ENCODE measurements at regions not wholly inside any gene's neighbourhood (a gene's known extent, or its start where the extent isn't known, plus 50 kb on each side); places are given as distances from the start of the nearest gene placed in this dataset.
"Not testable (repeated sequence)": the region's sequence is repeated elsewhere in the genome, so short reads cannot be mapped to it uniquely, and the experiment has no call there.

- not testable (repeated sequence) for H3K4me1 ChIP-seq (ENCODE audit: control insufficient read depth, insufficient read depth, low read length); H3K9ac ChIP-seq (ENCODE audit: low read length); H3K9me3 ChIP-seq (ENCODE audit: control insufficient read depth, low read length); DNase-seq (ENCODE audit: low read depth); H3K4me3 ChIP-seq (ENCODE audit: low read length); H3K36me3 ChIP-seq (ENCODE audit: control insufficient read depth, insufficient read depth, low read length, severe bottlenecking)
- H3K27me3 ChIP-seq (replicated peaks; ENCODE audit: control insufficient read depth, insufficient read depth, low read length), result peaks cover 22% of the 10 kb centered on the region
Observed at GRCh38 chr2:89766141-89766990, 1074.9 kb downstream of the RPIA start.

GRCh38 chr2:89767058-89767457 is 1075.6 kb downstream of the RPIA start:
- not testable (repeated sequence) for H3K4me1 ChIP-seq (ENCODE audit: control insufficient read depth, insufficient read depth, low read length); DNase-seq (ENCODE audit: low read depth)

GRCh38 chr2:89767572-89768435 is 1076.3 kb downstream of the RPIA start:
- no peaks in the 10 kb centered on the region for H3K36me3 ChIP-seq (ENCODE audit: control insufficient read depth, insufficient read depth, low read length, severe bottlenecking)
- no peak for DNase-seq (ENCODE audit: low read depth)
- H3K27me3 ChIP-seq (replicated peaks; ENCODE audit: control insufficient read depth, insufficient read depth, low read length), result peaks cover 22% of the 10 kb centered on the region
- no peak overlapping the region for H3K4me3 ChIP-seq (ENCODE audit: low read length)
- H3K4me1 ChIP-seq (ENCODE audit: control insufficient read depth, insufficient read depth, low read length), result no peaks in the 10 kb centered on the region
- no peak overlapping the region for H3K9ac ChIP-seq (ENCODE audit: low read length)
- H3K9me3 ChIP-seq (ENCODE audit: control insufficient read depth, low read length), result peaks cover 6% of the 10 kb centered on the region

More at GRCh38 chr2:89767058-89767457, 1075.6 kb downstream of the RPIA start:
- H3K4me3 ChIP-seq (ENCODE audit: low read length); H3K36me3 ChIP-seq (ENCODE audit: control insufficient read depth, insufficient read depth, low read length, severe bottlenecking); H3K9me3 ChIP-seq (ENCODE audit: control insufficient read depth, low read length); H3K9ac ChIP-seq (ENCODE audit: low read length): not testable (repeated sequence)
- H3K27me3 ChIP-seq (replicated peaks; ENCODE audit: control insufficient read depth, insufficient read depth, low read length), result peaks cover 22% of the 10 kb centered on the region

DNA sequence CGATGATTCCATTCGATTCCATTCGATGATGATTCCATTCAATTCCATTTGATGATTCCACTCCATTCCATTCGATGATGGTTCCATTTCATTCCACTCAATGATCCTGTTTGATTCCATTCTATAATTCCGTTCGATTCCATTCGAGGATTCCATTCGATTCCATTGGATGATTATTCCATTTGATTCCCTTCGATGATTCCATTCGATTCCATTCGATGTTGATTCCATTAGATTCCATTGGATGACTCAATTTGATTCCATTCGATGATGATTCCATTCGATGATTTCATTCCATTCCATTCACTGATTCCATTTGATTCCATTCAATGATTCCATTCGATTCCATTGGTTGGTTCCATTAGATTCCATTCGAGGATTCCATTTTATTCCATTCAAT is 1084.4 kb downstream of the RPIA start:
- H3K9me3 ChIP-seq (ENCODE audit: control insufficient read depth, low read length), result peaks cover 86% of the 10 kb centered on the region
- no peaks in the 10 kb centered on the region for H3K4me1 ChIP-seq (ENCODE audit: control insufficient read depth, insufficient read depth, low read length)
- H3K36me3 ChIP-seq (ENCODE audit: control insufficient read depth, insufficient read depth, low read length, severe bottlenecking), result no peaks in the 10 kb centered on the region
- no peak for DNase-seq (ENCODE audit: low read depth)
- no peak overlapping the region for H3K4me3 ChIP-seq (ENCODE audit: low read length)
- no peaks in the 10 kb centered on the region for H3K27me3 ChIP-seq (replicated peaks; ENCODE audit: control insufficient read depth, insufficient read depth, low read length)
- H3K9ac ChIP-seq (ENCODE audit: low read length), result no peak overlapping the region

GRCh38 chr2:89780318-89780717 is 1088.8 kb downstream of the RPIA start:
- H3K27me3 ChIP-seq (replicated peaks; ENCODE audit: control insufficient read depth, insufficient read depth, low read length), result no peaks in the 10 kb centered on the region
- no peak overlapping the region for H3K9ac ChIP-seq (ENCODE audit: low read length)
- no peak overlapping the region for H3K4me3 ChIP-seq (ENCODE audit: low read length)
- peaks cover 99% of the 10 kb centered on the region for H3K9me3 ChIP-seq (ENCODE audit: control insufficient read depth, low read length)
- DNase-seq (ENCODE audit: low read depth), result no peak
- no peaks in the 10 kb centered on the region for H3K36me3 ChIP-seq (ENCODE audit: control insufficient read depth, insufficient read depth, low read length, severe bottlenecking)
- H3K4me1 ChIP-seq (ENCODE audit: control insufficient read depth, insufficient read depth, low read length), result no peaks in the 10 kb centered on the region

DNA sequence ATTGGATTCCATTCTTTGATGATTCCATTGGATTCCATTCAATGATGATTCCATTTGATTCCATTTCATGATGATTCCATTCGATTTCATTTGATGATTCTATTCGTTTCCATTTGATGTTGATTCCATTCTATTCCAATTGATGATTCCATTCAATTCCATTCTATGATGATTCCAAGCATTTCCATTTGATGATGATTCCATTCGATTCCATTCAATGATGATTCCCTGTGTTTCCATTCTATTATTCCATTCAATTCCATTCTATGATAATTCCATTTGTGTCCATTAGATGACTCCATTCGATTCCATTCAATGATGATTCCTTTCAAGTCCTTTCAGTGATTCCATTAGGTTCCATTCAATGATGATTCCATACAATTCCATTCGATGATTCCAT is 1090.5 kb downstream of the RPIA start:
- no peak for DNase-seq (ENCODE audit: low read depth)
- Histone ChIP-seq H3K9me3 (ENCODE audit: control insufficient read depth, low read length) (peaks cover 93% of the 10 kb centered on the region), H3K9ac (ENCODE audit: low read length) (no peak overlapping the region)

DNA sequence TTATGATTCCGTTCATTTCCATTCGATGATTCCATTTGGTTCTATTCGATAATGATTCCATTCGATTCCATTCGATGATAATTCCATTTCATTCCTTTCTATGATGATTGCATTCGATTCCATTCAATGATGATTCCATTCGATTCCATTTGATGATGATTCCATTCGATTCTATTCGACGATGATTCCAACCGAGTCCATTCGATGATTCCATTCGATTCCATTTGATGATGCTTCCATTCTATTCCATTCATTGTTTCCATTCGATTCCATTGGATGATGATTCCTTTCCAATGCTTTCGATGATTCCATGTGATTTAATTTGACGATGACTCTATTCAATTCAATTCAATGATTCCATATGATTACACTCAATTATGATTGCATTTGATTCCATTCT is 1093.5 kb downstream of the RPIA start:
- Histone ChIP-seq H3K9ac (ENCODE audit: low read length) (no peak overlapping the region), H3K9me3 (ENCODE audit: control insufficient read depth, low read length) (peaks cover 93% of the 10 kb centered on the region), H3K27me3 (replicated peaks; ENCODE audit: control insufficient read depth, insufficient read depth, low read length) (no peaks in the 10 kb centered on the region), H3K4me1 (ENCODE audit: control insufficient read depth, insufficient read depth, low read length) (no peaks in the 10 kb centered on the region), H3K4me3 (ENCODE audit: low read length) (no peak overlapping the region), H3K36me3 (ENCODE audit: control insufficient read depth, insufficient read depth, low read length, severe bottlenecking) (no peaks in the 10 kb centered on the region)
- no peak for DNase-seq (ENCODE audit: low read depth)

More for the DNA sequence above, 1090.5 kb downstream of the RPIA start:
- Histone ChIP-seq H3K27me3 (replicated peaks; ENCODE audit: control insufficient read depth, insufficient read depth, low read length) (no peaks in the 10 kb centered on the region), H3K4me1 (ENCODE audit: control insufficient read depth, insufficient read depth, low read length) (no peaks in the 10 kb centered on the region), H3K36me3 (ENCODE audit: control insufficient read depth, insufficient read depth, low read length, severe bottlenecking) (no peaks in the 10 kb centered on the region), H3K4me3 (ENCODE audit: low read length) (no peak overlapping the region)

GRCh38 chr2:89785528-89785927 is 1094.1 kb downstream of the RPIA start:
- not testable (repeated sequence) for H3K4me1 ChIP-seq (ENCODE audit: control insufficient read depth, insufficient read depth, low read length); DNase-seq (ENCODE audit: low read depth); H3K27me3 ChIP-seq (replicated peaks; ENCODE audit: control insufficient read depth, insufficient read depth, low read length); H3K4me3 ChIP-seq (ENCODE audit: low read length); H3K9ac ChIP-seq (ENCODE audit: low read length); H3K36me3 ChIP-seq (ENCODE audit: control insufficient read depth, insufficient read depth, low read length, severe bottlenecking)
- peaks cover 93% of the 10 kb centered on the region for H3K9me3 ChIP-seq (ENCODE audit: control insufficient read depth, low read length)

- H3K4me1 ChIP-seq (ENCODE audit: control insufficient read depth, insufficient read depth, low read length); H3K27me3 ChIP-seq (replicated peaks; ENCODE audit: control insufficient read depth, insufficient read depth, low read length); H3K36me3 ChIP-seq (ENCODE audit: control insufficient read depth, insufficient read depth, low read length, severe bottlenecking); H3K4me3 ChIP-seq (ENCODE audit: low read length); DNase-seq (ENCODE audit: low read depth); H3K9ac ChIP-seq (ENCODE audit: low read length): not testable (repeated sequence)
- H3K9me3 ChIP-seq (ENCODE audit: control insufficient read depth, low read length), result peaks cover 92% of the 10 kb centered on the region
Observed at GRCh38 chr2:89786642-89787041, 1095.2 kb downstream of the RPIA start.

DNA sequence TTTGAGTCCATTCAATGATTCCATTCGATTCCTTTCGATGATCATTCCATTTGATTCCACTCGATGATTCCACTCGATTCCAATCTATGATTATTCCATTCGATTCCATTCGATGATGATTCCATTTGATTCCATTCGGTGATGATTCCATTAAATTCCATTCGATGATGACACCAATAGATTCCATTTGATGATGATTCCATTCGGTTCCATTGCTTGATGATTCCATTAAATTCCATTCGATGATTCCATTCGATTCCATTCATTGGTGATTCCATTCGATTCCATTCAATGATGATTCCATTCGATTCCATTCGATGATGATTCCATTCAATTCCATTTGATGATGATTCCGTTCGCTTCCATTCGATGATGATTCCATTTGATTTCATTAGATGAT is 1104.1 kb downstream of the RPIA start:
- not testable (repeated sequence) for H3K9ac ChIP-seq (ENCODE audit: low read length); H3K27me3 ChIP-seq (replicated peaks; ENCODE audit: control insufficient read depth, insufficient read depth, low read length); H3K4me3 ChIP-seq (ENCODE audit: low read length); H3K4me1 ChIP-seq (ENCODE audit: control insufficient read depth, insufficient read depth, low read length); H3K36me3 ChIP-seq (ENCODE audit: control insufficient read depth, insufficient read depth, low read length, severe bottlenecking); DNase-seq (ENCODE audit: low read depth)
- H3K9me3 ChIP-seq (ENCODE audit: control insufficient read depth, low read length), result peaks cover 76% of the 10 kb centered on the region

DNA sequence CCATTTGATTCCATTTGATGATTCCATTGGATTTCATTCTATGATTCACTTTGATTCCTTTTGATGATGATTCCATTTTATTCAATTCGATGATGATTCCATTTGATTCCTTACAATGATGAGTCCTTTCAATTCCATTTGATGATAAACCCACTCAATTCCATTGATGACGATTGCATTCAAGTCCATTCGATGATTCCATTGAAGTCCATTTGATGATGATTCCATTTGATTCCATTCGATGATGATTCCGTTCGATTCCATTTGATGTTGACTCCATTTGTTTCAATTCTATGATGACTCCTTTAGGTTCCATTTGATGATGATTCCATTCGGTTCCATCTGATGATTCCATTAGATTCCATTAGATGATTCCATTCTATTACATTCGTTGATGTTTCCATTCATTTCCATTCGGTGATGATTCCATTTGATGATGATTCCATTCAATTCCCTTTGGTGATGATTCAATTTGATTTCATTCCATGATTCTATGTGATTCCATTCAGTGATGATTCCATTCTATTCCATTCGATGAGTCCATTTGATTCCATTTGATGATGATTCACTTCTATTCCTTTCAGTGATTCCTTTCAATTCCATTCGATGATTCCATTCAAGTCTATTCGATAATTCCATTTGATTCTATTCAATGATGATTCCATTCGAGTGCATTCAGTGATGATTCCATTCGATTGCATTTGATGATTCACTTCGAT is 1106.0 kb downstream of the RPIA start:
- Histone ChIP-seq H3K9me3 (ENCODE audit: control insufficient read depth, low read length) (peaks cover 77% of the 10 kb centered on the region), H3K4me3 (ENCODE audit: low read length) (no peak overlapping the region)

More for the DNA sequence above, 1106.0 kb downstream of the RPIA start:
- H3K9ac ChIP-seq (ENCODE audit: low read length), result no peak overlapping the region
- no peak for DNase-seq (ENCODE audit: low read depth)
- H3K4me1 ChIP-seq (ENCODE audit: control insufficient read depth, insufficient read depth, low read length), result no peaks in the 10 kb centered on the region
- H3K27me3 ChIP-seq (replicated peaks; ENCODE audit: control insufficient read depth, insufficient read depth, low read length), result no peaks in the 10 kb centered on the region
- no peaks in the 10 kb centered on the region for H3K36me3 ChIP-seq (ENCODE audit: control insufficient read depth, insufficient read depth, low read length, severe bottlenecking)

All from adipocyte (in vitro differentiated cells).